GM23338 (cell line): ENCODE measurements at regions not wholly inside any gene's neighbourhood (a gene's known extent, or its start where the extent isn't known, plus 50 kb on each side); places are given as distances from the start of the nearest gene placed in this dataset.

Source experiments
- CREB1 ChIP-seq: fragments of 250-450 bp; sonication (Bioruptor Pico); IDR thresholded peaks from 2 replicates; pipeline ENCODE4 v1.5.0; 2020; ENCODE audit warnings: low read depth, mild to moderate bottlenecking, moderate library complexity
- CTCF ChIP-seq, 2 experiments: fragments of 200-600 bp in 1 of 2; sonication (generic) in 1 of 2; conservative IDR thresholded peaks; 2 replicates each; pipeline versions ENCODE4 v1.5.1 to v1.6.1; 2016 to 2017; ENCODE audit warnings: antibody characterized with exemption in 2 of 2, low read depth in 2 of 2, mild to moderate bottlenecking in 2 of 2, moderate library complexity in 1 of 2
- ETS1 ChIP-seq: IDR thresholded peaks from 2 replicates; pipeline ENCODE4 v1.6.1; 2016; ENCODE audit warnings: antibody characterized with exemption
- EZH2 ChIP-seq: fragments of 200-600 bp; sonication (generic); IDR thresholded peaks from one replicate; pipeline ENCODE4 v1.8.0; 2017; ENCODE audit warnings: antibody characterized with exemption, mild to moderate bottlenecking, low read depth; ENCODE audit not compliant: unreplicated experiment
- EZH2phosphoT487 ChIP-seq: fragments of 200-600 bp; sonication (generic); IDR thresholded peaks from one replicate; pipeline ENCODE4 v1.8.1; 2018; ENCODE audit warnings: antibody characterized with exemption; ENCODE audit not compliant: unreplicated experiment
- JUNB ChIP-seq: IDR thresholded peaks from one replicate; pipeline ENCODE4 v1.6.1; 2016; ENCODE audit warnings: antibody characterized with exemption; ENCODE audit not compliant: unreplicated experiment
- NANOG ChIP-seq: IDR thresholded peaks from 2 replicates; pipeline ENCODE4 v1.6.1; 2016; ENCODE audit warnings: antibody characterized with exemption, borderline replicate concordance
- POLR2AphosphoS5 ChIP-seq: IDR thresholded peaks from 2 replicates; pipeline ENCODE4 v1.6.1; 2016; ENCODE audit warnings: antibody characterized with exemption, low read depth
- REST ChIP-seq: IDR thresholded peaks from one replicate; pipeline ENCODE4 v1.6.1; 2018; ENCODE audit warnings: antibody characterized with exemption; ENCODE audit not compliant: unreplicated experiment
- STAT1 ChIP-seq: IDR thresholded peaks from one replicate; pipeline ENCODE4 v1.6.1; 2016; ENCODE audit warnings: antibody characterized with exemption; ENCODE audit not compliant: unreplicated experiment
- ZNF114 ChIP-seq: fragments of 250-450 bp; sonication (Bioruptor Pico); IDR thresholded peaks from 2 replicates; pipeline ENCODE4 v1.5.0; 2020; ENCODE audit warnings: mild to moderate bottlenecking, moderate library complexity
- ZNF331 ChIP-seq: fragments of 250-450 bp; sonication (Bioruptor Pico); IDR thresholded peaks from 2 replicates; pipeline ENCODE4 v1.5.0; 2020; ENCODE audit warnings: low read depth, mild to moderate bottlenecking, moderate library complexity
- ZNF462 ChIP-seq: fragments of 250-450 bp; sonication (Bioruptor Pico); IDR thresholded peaks from 2 replicates; pipeline ENCODE4 v1.5.0; 2020; ENCODE audit warnings: mild to moderate bottlenecking, moderate library complexity

- TF ChIP-seq EZH2 (no peak), CTCF (conservative IDR thresholded peaks at IDR 0.05; ENCODE audit: low read depth in 2 of 2) (no peak), EZH2phosphoT487 (no peak), STAT1 (no peak), POLR2AphosphoS5 (no peak), CREB1 (CRISPR knock-in tag) (no peak), ETS1 (no peak), REST (no peak), NANOG (no peak), ZNF114 (CRISPR knock-in tag) (no peak), ZNF462 (no peak), JUNB (no peak), ZNF331 (CRISPR knock-in tag) (no peak)
These were observed 333.7 kb upstream of the MEIS1 start for GRCh38 chr2:66101206-66101605.
